ENCODE measurements at regions not wholly inside any gene's neighbourhood (a gene's known extent, or its start where the extent isn't known, plus 50 kb on each side); places are given as distances from the start of the nearest gene placed in this dataset.
"Not testable (repeated sequence)": the region's sequence is repeated elsewhere in the genome, so short reads cannot be mapped to it uniquely, and the experiment has no call there.

DNA sequence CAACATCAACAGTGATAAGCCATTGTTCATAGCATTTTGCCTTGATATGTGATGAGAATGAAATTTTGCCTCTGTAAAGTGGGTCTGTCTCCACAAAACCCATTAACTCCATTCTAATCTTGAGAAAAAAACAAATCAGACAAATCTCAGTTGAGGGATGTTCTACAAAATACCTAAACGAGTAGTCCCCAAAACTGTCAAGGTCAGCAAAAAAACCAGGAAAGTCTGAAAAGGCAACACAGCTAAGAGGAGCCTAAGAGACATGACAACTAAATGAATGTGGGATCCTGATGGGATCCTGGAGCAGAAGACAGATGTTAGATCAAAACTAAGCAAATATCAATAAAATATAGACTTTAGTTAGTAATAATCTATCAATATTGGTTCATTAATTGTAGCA is 431.6 kb upstream of the SPTLC3 start:
- H3K9me3 ChIP-seq: peaks cover 0 to 4% (median 0%) of the 10 kb centered on the region in 11 donors
- TF ChIP-seq, protein P1, sequence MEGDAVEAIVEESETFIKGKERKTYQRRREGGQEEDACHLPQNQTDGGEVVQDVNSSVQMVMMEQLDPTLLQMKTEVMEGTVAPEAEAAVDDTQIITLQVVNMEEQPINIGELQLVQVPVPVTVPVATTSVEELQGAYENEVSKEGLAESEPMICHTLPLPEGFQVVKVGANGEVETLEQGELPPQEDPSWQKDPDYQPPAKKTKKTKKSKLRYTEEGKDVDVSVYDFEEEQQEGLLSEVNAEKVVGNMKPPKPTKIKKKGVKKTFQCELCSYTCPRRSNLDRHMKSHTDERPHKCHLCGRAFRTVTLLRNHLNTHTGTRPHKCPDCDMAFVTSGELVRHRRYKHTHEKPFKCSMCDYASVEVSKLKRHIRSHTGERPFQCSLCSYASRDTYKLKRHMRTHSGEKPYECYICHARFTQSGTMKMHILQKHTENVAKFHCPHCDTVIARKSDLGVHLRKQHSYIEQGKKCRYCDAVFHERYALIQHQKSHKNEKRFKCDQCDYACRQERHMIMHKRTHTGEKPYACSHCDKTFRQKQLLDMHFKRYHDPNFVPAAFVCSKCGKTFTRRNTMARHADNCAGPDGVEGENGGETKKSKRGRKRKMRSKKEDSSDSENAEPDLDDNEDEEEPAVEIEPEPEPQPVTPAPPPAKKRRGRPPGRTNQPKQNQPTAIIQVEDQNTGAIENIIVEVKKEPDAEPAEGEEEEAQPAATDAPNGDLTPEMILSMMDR (IDR thresholded peaks at IDR 0.05): no peak
- H3K36me3 ChIP-seq: no peaks in the 10 kb centered on the region
- H3K4me3 ChIP-seq: no peak overlapping the region
- H3K27me3 ChIP-seq: no peaks in the 10 kb centered on the region
- H3K27ac ChIP-seq: no peak overlapping the region
- DNase-seq (no peak), ATAC-seq (no peak)
- intact Hi-C loops (cut with DNase I): loop anchor here in 1 of 10 donors (10.0 kb wide), 1 partner anchor 662 kb away; the partner anchor contains the start of gene BTBD3
- peaks cover 0 to 14% (median 0%) of the 10 kb centered on the region in 9 donors for H3K4me1 ChIP-seq
- 63 to 73% methylated on average over 1 of the region's 1 CpG for WGBS, 2 donors

DNA sequence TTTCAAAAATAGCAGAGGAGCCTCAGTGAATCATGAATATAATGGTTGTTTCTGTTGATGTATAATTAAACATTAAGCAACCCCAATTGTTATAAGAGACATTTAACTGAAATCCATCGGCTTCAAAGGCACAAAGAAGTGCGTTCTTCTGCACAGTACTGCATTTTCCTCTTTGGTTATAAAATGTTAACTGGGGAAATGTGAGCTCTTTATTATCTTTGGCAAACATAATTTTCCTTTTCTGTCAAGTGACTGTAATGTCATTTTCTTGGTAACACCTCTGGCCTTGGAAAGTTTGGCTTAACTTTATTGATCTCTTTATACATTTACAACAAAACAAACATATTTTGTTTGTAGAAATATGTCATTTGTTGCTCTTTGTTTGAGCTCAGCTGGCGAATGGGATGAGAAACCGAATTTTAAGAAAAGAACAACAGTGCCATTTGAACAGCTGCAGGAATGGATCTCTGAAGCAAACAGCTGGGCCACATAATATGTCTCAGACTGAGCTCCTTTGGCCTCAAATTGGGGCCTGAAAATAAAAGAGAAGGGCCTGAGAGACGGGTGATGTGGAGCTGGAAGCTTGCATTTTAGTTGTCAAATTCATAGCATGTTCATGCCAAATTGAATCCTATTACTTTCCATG is 427.0 kb upstream of the SPTLC3 start:
- Histone ChIP-seq H3K36me3 (no peaks in the 10 kb centered on the region), H3K4me1 (peaks cover 0 to 10% (median 0%) of the 10 kb centered on the region in 9 donors), H3K27me3 (no peaks in the 10 kb centered on the region), H3K9me3 (peaks cover 0 to 11% (median 0%) of the 10 kb centered on the region in 11 donors), H3K27ac (peak overlapping the region in 6 of 10 donors; percentile 25 to 66 (median 61)), H3K4me3 (no peak overlapping the region)
- 56 to 64% methylated on average over 5 of the region's 5 CpGs for WGBS, 2 donors
- DNase-seq: peak in 1 of 2 donors; percentile 22
- intact Hi-C loops (cut with DNase I): no loop called here
- ATAC-seq: peak in 7 of 8 donors; percentile 76 to 93 (median 90)
- TF ChIP-seq, protein P1 (IDR thresholded peaks at IDR 0.05): no peak

DNA sequence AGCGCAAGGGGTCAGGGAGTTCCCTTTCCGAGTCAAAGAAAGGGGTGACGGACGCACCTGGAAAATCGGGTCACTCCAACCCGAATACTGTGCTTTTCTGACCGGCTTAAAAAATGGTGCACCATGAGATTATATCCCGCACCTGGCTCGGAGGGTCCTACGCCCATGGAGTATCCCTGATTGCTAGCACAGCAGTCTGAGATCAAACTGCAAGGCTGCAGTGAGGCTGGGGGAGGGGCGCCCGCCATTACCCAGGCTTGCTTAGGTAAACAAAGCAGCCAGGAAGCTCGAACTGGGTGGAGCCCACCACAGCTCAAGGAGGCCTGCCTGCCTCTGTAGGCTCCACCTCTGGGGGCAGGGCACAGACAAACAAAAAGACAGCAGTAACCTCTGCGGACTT is 426.1 kb upstream of the SPTLC3 start:
- intact Hi-C loops (cut with DNase I): not testable (repeated sequence)
- peak overlapping the region in 4 of 10 donors; percentile 60 to 68 (median 62) for H3K27ac ChIP-seq
- WGBS, 2 donors: 78 to 87% methylated on average over 13 of the region's 14 CpGs

DNA sequence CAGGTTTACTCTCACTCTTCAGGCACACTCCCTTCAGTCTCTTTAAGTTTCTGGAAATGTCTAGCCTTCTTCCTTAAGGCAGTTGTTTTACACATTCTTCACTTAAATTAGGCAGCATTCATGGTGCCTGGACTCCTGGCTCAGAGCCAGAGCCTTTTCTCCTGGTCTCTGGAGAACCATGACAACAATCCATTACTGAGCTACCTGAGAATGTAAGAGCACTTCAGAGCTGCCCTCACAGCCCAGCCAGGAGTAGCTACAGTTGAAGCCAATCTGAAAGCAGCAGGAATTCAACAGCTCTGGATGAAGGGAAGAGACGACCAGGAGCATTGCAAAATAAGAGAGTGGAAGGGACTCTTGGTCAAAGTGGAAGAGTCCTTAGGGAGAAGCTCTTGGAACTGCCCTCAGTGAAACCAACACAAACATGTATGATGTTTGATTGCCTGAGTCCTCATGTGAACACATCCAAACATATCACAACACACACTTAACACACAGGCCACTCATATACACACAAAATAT is 416.8 kb upstream of the SPTLC3 start:
- Histone ChIP-seq H3K27me3 (no peaks in the 10 kb centered on the region), H3K36me3 (no peaks in the 10 kb centered on the region), H3K4me3 (no peak overlapping the region), H3K9me3 (peaks cover 0 to 5% (median 0%) of the 10 kb centered on the region in 11 donors), H3K4me1 (no peaks in the 10 kb centered on the region), H3K27ac (no peak overlapping the region)
- 11 to 15% methylated on average over 1 of the region's 1 CpG for WGBS, 2 donors
- intact Hi-C loops (cut with DNase I): no loop called here
- ATAC-seq (peak in 2 of 8 donors; percentile 16 to 33), DNase-seq (no peak)
- TF ChIP-seq, protein P1 (IDR thresholded peaks at IDR 0.05): no peak

More for the DNA sequence above, 426.1 kb upstream of the SPTLC3 start:
- H3K4me3 ChIP-seq, DNase-seq, H3K36me3 ChIP-seq, H3K27me3 ChIP-seq, ATAC-seq: not testable (repeated sequence)
- Histone ChIP-seq H3K4me1 (peaks cover 0 to 10% (median 0%) of the 10 kb centered on the region in 9 donors), H3K9me3 (peaks cover 0 to 11% (median 0%) of the 10 kb centered on the region in 11 donors)

DNA sequence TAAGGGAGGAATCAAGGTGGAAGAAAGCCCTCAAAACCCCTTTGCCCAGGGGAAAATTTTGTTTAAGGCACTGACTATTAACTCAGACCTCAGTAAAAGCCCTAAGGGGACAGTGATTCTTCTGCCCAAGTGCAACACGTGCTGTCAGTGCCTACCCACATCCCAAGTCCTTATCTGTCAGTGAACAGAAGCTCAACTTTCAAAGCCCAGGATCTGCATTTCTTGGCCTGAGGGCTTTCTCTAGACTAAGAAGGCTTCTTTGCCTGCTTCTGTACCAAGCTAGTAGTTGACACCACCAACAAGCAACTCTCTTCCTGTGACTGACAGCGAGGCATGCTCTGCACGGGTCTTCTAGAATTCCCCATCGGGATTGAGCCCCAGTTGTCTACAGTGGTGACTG is 416.0 kb upstream of the SPTLC3 start:
- 73 to 77% methylated on average over 4 of the region's 4 CpGs for WGBS, 2 donors
- H3K9me3 ChIP-seq: peaks cover 0 to 5% (median 0%) of the 10 kb centered on the region in 11 donors
- intact Hi-C loops (cut with DNase I): no loop called here
- DNase-seq (no peak), ATAC-seq (no peak)
- H3K36me3 ChIP-seq: no peaks in the 10 kb centered on the region
- TF ChIP-seq, protein P1 (IDR thresholded peaks at IDR 0.05): no peak
- no peaks in the 10 kb centered on the region for H3K27me3 ChIP-seq
- H3K27ac ChIP-seq: no peak overlapping the region
- no peaks in the 10 kb centered on the region for H3K4me1 ChIP-seq
- no peak overlapping the region for H3K4me3 ChIP-seq

Measured in heart right ventricle (tissue), 16 donors.